Stimulated activated CD4-positive, alpha-beta T cell treated with anti-CD3 and anti-CD28 coated beads, Interleukin-4, amount 100 ng/mL, for 48 hours (primary cell): ENCODE measurements at regions not wholly inside any gene's neighbourhood (a gene's known extent, or its start where the extent isn't known, plus 50 kb on each side); places are given as distances from the start of the nearest gene placed in this dataset.

Experiments
- DNase-seq, 2 donors: peaks; one replicate each; pipeline ENCODE4 v3.0.0-alpha.2; 2020; ENCODE audit warnings: low read depth in 2 of 2

- no peak for DNase-seq
Measured at GRCh38 chr3:116848248-116848829, 138.8 kb downstream of the TUSC7 start.

DNA sequence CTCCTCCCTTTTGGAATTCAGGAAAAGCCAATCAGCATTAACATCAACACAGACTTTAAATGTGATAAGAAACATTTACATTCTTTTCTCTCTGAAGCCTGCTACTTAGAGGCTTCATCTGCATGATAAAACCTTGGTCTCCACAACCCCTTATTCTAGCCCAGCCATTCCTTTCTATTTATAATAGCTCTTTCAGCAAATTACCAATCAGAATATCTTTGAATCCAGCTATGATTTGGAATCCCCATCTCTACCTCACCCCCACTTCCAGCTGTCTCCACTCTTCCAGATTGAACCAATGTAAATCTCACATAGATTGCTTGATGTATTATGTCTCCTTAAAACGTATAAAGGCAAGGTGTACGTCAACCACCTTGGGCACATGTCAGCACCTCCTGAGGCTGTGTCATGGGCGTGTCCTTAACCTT lies 139.7 kb downstream of the TUSC7 start:
- no peak for DNase-seq

GRCh38 chr3:116852803-116853202 lies 143.2 kb downstream of the TUSC7 start:
- no peak for DNase-seq

GRCh38 chr3:116863270-116863770 lies 153.7 kb downstream of the TUSC7 start:
- DNase-seq = no peak

GRCh38 chr3:116863822-116864589 lies 154.4 kb downstream of the TUSC7 start:
- no peak for DNase-seq

DNA sequence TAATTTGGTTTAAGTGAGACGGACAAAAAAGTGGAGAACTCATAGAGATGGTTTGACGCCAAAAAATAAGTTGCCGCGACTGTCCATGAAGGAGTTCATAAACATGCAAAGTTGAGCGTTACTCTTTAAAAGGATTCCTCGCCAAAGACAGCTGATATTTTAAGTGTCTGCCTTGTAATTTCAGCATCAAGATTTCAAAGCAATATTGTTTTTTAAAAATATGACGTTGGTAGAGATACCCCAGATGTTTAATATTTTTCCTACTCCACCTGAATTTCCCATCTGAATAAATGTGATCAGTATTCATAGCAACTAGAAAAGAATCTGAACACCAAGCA lies 155.0 kb downstream of the TUSC7 start:
- DNase-seq = no peak

GRCh38 chr3:116870379-116870778 lies 160.8 kb downstream of the TUSC7 start:
- DNase-seq = no peak

- no peak for DNase-seq
Measured at GRCh38 chr3:116871905-116872304, 162.3 kb downstream of the TUSC7 start.

- no peak for DNase-seq
Measured at GRCh38 chr3:116872688-116873087, 163.1 kb downstream of the TUSC7 start.

- DNase-seq = no peak
Measured at GRCh38 chr3:116873142-116873541, 163.6 kb downstream of the TUSC7 start.

DNA sequence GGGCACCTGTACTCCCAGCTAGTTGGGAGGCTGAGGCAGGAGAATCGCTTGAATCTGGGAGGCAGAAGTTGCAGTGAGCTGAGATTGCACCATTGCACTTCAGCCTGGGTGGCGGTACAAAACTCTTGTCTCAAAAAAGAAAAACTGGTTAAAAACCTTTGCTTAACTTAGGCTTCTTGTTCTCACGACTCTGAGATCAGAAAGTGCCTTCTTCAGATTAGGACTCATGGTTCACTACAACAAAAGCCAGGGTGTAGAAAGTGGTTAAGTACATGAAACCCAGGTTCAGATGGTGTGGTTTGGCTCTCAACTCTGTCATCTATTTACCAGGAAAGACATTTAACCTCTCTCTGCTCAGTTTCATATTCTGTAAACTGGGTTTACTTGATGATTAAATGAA lies 168.4 kb downstream of the TUSC7 start:
- no peak for DNase-seq

- no peak for DNase-seq
Measured at GRCh38 chr3:116886202-116886893, 176.8 kb downstream of the TUSC7 start.

- no peak for DNase-seq
Measured at GRCh38 chr3:116896116-116896515, 186.5 kb downstream of the TUSC7 start.

- DNase-seq = no peak
Measured at GRCh38 chr3:116897382-116897781, 187.8 kb downstream of the TUSC7 start.

DNA sequence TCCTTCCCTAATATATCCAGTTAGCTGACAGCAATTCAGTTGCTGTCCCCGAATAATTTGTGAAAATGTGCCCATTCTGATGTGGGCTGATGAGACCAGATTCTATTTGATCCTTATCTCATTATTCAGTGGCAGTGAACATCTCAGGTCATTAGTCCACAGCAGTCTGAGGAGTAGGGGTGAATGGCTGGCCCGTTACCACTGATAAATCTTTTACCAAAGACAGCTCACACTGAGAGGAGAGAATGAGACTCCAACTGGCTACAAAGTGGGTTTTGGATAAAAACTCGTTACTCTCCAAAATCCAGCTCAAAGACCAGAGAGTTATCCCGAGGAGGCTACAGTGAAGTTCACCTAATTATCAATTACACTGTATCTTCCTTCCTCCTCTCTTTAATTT lies 189.7 kb downstream of the TUSC7 start:
- no peak for DNase-seq

GRCh38 chr3:116905334-116905733 lies 195.8 kb downstream of the TUSC7 start:
- DNase-seq = no peak

DNA sequence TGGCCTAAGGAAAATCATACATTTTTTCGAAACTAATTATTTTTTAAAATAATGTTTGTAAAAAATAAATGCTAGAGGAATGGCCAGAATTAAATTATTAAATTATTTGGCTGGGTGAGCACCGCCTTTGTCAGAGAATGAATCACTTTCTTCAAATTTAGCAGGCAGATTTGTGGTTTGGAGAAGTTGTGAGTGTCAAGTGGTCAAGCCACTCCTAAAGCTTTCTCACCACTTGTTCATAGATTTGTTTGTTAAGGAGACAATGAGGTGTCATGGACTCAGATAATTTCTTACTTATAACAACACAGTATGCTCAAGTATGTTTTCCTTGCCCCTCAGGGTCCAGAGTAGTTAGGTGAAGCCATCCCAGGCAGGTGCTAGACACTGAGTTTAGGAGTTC lies 196.2 kb downstream of the TUSC7 start:
- no peak for DNase-seq

- no peak for DNase-seq
Measured at GRCh38 chr3:116912116-116912515, 202.5 kb downstream of the TUSC7 start.

DNA sequence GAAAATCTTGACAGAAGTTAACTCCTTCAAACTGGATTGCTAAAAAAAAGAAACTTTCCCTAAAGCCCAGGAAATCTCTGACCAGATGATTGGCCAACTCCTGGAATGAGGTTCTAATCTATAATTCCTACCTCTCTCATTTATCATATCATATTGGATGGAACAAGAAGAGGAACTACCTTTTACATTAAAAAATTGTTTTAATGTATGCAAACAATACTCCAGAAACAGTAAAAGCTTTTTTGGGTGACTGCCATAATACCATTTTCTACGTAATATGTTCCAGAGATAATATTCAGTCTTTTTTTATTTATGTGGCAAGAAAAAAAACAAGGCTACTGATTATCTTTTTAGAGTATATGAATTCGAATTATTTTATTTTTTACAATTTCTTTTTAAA lies 204.4 kb downstream of the TUSC7 start:
- no peak for DNase-seq

DNA sequence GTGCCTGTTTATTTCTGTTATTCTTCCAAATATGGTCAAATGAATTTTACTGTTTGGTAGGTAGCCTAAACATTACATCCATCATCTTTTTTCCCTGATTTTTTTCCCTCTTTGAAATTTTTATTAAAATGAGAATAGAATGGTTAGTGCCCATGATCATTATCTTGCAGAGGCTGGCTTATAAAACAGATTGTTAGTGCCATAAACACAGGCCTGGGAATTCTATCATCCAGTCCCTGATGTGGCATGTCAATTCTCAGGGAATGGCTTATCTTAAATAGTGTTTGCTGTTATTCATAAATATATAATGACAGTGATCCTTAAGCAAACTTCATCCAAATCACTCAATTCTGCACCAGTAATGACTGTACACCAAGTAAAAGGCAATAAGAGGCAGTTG lies 207.3 kb downstream of the TUSC7 start:
- DNase-seq = no peak

DNA sequence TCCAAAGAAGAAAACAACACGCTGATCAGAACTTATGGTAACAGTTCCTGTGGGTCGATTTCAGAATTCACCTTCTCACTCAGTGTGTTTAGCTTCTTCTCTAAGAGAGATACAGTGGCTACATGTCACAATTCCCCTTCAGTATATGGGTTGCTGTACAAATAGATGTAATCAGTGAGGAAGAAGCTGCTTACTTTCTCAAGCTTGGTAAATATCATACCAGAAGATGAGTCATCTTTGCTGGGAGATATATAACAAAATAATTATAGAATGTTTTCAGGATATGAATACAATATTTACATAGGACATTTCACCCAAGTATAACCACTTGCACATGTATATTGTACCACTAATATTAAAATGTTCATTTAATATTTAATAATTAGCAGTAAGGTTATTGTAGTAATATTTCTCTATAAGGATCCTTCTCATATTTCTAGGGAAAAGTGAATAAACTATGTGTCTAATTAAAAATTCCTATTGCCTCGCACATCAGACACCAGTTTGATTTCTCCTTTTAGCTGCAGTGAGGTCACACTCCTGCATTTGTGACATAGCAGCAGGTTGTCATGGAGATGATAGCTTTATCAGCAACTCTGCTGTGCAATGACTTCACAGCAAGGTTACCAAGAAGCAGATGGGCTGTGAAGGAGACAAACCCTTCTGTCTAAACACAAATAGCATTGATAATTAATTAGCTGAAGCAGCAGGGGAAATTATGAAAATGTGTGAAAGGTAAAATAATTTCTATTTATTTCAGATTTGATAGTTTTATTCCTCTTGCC lies 211.4 kb downstream of the TUSC7 start:
- DNase-seq = no peak

DNA sequence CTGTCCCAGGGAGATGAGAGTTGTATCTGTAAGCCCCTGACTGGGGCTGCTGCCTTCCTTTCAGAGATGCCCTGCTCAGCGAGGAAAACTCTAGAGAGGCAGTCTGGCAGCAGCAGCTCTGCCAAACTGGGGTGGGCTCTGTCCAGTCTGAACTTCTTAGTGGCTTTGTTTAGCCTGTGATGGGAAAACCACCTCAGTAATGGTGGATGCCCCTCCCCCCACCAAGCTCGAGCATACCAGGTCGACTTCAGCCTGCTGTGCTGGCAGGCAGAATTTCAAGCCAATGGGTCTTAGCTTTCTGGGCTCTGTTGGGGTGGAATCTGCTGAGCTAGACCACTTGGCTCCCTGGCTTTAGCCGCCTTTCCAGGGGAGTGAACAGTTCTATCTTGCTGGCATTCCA lies 218.3 kb downstream of the TUSC7 start:
- no peak for DNase-seq
